NCI-H128 (cell line): ENCODE measurements at regions not wholly inside any gene's neighbourhood (a gene's known extent, or its start where the extent isn't known, plus 50 kb on each side); places are given as distances from the start of the nearest gene placed in this dataset.

ENCODE experiments used
- DNase-seq: peaks from one replicate; lab custom pipeline; 2025; ENCODE audit not compliant: unreplicated experiment; lab: John Stamatoyannopoulos, UW

DNA sequence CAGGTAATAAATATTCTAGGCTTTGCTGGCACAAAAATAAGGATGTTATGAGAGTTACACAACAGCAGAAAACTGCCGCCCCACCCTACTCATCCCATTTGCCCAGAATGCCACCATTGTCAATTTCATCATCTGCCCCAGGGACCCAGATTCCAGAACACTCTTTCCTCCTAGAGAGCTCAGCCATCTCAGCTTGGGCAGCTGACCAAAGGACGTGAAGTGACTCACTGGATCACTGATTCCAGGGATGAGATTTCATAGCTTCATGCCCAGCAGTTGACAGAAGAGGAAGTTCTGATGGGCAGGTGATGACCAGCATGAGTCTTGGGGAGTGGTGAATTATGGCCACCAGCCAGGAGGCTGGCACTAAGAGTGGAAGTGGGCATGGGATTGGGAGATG, 450.3 kb downstream of the RMST start:
- no peak for DNase-seq

DNA sequence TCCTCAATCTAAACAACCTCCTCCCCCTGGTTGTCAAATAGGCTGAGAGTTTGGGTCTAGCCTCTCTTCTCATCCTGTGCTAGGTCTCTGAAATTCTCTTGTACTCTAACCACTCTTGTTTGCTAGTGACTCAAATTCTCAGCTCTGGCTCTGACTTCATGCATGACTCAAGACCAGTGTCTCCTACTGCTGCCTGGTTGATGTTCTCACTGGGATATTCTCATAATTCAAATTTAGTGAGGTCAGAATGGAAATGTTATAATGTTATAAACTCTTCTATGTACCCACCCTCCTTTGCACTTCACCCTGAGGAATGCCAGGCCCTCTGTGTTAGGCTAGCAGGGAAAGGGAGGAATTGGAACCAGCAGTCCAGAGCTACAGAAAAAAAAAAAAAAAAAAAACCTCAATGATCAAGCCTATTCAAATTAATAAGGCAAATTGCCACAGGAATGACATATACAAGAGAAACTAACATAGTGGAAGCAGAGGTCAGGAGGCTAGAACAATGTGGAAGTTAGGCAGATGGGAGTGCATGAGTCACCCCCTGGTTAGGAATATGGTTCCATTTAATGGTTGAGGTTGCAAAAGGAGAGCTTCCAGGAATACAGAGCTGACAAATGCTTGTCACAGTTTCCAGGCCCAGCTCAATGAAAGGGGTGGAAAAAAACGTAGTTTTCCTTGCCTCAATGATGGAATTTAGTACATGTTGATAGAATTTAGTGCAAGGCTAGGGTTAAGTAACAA, 459.5 kb downstream of the RMST start:
- DNase-seq = no peak

DNA sequence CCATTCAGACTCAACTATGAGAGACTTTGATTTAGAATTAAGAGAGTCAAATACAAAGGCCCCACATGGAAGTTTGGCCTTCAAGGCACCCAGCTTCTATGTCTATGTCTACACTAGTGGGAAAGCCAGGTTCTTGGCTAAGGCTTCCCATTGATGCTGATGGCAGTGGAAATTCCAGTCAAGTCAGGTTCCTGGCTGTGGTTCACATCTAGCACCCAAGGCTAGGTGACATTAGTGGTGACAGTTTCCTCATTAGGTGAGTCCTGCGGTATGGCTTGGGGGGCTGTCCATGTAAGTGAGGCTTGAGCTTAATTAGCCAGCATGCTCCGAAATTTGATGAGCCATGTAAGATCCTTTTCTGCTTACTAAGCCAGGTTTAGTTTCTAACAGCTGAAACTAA, 460.9 kb downstream of the RMST start:
- no peak for DNase-seq

DNA sequence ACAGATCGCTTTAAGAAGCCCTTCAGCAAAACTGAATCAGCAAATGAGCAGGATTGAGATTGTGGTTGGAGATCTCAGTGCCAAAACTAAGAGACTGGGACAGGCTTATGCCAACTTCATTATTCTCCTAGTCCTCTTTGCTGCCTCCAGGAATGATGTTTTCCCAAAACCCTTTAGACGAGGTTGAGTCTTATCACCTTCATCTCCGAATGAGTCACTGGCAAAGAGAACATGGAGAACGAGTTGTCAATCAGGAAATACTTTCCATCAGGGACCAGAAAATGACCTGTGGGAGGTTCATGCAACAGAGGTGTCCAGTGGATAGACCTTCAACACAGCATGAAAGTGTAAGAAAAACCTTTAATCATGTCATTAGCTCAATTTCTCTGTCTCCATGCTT, 461.5 kb downstream of the RMST start:
- no peak for DNase-seq

DNA sequence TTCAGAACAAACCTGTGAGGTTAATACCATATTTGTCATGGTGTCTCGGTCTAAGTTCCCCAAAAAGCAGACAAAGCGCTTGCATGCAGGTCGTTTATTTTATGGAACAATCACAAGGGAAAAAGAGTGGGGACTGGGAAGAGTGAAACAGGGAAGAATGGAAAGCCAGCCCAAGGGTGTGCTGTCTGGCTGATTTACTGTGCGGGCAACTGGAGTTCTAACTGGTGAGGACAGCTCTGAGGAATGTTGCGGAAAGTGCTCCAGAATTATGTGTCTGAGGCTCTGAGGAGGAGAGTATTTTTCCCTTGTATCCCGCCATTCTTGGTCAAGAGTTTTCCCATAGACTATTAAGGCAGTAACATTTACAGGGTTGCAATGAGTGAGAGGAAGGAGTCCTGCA, 465.4 kb downstream of the RMST start:
- DNase-seq = no peak

DNA sequence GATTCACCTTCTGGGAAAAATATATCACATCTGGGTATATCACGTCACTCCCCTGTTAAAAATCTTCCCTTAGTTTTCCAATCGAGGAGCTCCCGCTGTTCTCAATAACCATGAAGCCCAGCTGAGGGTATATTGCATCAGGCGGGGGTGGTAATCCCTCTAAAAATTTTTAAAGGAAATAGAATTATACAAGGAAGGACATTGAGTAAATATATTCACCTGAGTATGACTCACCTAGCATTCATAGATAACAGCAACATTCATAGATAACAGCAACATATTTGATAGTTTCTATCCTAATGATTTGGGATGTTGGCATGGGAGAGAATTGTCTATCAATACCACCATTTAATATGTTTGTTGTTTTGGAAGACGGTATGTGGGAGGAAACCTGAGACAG, 473.6 kb downstream of the RMST start:
- no peak for DNase-seq

DNA sequence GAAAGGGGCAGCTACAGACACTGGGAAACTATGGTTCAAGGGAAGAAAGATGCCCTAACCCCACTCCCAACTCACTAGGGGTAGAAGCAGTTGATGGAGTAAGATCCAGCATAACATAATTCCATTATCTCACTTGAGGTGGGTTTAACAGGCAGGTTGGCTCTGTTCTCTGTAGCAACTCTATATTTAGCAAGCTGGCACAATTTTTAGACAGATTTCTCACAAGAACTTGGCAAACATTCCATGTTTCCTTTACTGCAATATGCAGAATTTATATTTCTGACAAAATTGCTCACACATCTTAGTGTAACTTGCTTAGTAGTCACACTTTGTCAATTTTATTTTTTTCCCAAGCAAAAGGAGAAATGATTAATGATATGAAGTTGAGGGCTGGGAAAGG, 475.4 kb downstream of the RMST start:
- DNase-seq = no peak

DNA sequence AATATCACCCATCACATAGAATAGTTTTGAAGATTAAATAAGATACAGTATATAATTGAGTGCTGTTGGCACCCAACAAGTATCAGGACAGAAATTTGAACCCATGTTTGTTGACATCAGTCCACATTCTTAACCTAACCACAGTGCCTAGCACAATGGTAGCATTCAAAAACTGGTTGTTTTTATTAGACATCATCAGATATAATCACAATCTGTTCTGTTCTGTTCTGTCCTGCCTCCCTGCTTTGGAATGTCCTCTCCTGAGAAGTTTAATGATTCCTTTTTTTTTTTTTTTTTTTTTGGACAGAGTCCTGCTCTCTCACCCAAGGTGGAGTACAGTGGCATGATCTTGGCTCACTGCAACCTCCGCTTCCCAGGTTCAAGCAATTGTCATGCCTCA, 476.6 kb downstream of the RMST start:
- DNase-seq = no peak

DNA sequence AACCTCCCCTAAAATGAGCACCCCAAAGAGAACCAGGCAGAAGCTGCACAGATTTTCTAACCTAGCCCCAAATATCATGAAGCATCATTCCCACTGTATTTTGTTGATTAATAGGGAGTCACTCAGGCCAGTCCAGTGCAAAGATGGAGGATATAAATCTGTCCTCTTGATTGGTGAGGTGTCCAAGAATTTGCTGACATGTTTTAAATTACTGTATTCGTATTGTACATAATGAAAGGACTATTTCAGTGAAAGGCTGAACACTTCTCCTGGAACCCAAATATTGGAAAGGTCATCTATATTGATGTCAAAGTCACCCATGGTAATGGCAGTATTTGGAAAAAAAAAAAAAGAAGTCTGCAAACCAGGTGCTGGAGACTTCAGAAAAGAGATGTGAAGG, 477.5 kb downstream of the RMST start:
- DNase-seq = no peak

DNA sequence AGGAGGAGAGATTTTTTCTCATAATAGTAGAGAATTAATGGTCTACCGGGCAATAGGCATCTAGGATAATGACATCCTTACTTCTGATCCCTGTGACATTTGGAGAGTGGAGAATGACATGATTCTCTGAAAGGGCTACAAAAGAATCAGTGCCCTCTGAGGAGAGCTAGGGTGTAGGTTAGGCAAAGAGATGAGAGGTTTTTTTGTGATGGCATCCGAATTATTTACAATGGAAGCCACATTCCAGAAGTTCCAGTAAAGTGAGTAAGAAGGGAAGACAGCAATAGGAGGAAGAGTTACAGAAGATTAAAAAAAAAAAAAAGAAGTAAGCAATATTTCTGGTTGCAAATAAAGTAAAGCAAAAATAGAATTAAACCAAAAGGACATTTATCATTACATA, 478.0 kb downstream of the RMST start:
- DNase-seq = no peak

DNA sequence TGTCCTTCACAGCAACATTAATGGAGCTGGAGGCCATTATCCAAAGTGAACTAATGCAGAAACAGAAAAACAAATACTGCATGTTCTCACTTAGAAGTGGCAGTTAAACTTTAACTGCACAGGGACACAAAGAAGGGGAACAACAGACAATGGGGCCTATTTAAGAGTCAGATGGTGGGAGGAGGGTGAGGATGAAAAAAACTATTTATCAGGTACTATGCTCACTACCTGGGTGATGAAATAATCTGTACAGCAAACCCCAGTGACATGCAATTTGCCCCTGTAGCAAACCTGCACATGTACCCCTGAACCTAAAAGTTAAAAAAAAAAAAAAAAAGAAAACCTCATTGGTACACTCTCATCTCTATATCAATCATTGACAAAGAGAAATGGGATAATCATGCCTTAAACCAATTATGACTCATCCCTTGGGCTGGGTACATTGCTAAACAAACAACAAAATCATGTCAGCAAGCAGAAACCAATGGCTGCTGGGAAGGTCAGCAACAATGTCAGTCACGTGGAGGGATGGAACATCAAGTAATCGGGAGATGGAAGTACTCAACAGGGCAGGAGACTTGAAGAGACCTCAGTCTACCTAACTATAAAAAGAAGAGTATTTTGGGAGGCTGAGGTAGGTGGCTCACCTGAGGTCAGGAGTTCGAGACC, 479.2 kb downstream of the RMST start:
- DNase-seq = no peak

DNA sequence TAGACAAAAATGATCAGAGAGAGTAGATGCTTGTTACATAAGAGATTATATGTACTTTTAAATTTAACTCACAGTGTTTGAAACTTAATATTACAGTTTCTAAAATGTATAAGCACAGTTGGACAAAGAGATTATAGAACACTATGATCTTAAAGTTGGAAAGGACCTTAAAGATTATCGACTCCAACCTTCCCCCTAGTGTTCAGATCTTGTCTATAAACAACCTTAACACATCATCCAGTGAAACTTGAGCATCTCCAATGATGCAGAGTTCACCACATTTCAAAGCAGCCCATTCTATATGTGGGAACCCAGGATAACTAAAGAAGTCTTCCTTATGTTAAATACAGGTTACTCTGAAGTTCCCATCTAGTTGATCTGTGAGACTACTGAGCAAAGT, 480.8 kb downstream of the RMST start:
- DNase-seq = no peak

DNA sequence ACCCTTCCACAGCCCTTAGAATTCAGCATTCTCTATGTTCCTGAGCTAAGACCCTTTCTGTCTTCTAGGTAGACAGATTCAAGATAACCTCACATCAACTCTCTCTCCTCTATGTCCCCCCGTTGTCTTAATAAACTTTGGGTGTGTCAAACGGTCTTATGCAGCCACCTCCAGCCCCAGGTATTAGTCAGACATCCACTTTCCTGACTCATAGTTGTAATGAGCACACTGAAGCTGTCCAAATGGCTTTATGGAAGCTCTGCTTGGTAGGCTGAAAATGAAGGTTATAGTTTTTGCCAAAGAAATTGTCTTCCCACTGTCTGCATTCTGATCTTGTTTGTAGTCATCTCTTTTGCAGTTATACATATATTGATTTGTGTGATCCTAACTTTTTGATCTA, 482.0 kb downstream of the RMST start:
- DNase-seq = no peak

DNA sequence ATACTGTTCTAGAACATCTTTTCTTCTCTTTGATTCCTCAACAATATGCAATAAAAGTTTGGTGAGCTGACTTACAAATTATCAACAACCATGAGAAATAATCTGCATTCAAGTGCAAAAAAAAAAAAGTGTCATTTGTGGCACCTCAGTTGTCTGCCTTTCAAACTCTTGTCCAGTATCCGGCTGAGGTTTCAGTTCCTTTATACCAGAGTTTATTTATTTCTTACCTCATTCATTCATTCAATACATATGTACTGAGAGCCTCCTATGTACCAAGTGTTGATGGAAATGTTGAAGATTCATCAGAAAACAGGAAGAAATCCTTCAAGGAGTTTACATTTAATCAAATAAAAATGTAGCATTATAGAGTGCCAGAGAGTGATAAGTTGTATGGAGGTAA, 484.1 kb downstream of the RMST start:
- no peak for DNase-seq

DNA sequence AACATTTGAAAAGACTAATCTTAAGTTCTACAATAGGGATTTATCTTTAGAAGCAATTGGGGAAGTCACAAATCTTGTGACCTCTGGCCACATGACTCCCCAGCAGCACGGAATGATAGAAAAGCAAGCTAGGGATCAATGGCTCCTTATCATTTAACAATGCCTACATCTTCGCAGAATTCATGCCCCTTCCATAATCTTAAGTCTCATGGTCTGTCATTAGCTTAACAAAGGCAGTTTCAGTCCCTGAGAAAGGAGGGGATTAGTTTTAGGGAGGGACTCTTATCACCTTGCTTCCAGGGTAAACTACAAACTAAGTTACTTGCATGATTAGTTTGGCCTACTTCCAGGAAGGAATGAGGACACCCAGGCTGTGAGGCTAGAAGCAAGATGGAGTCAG, 486.0 kb downstream of the RMST start:
- DNase-seq = no peak

DNA sequence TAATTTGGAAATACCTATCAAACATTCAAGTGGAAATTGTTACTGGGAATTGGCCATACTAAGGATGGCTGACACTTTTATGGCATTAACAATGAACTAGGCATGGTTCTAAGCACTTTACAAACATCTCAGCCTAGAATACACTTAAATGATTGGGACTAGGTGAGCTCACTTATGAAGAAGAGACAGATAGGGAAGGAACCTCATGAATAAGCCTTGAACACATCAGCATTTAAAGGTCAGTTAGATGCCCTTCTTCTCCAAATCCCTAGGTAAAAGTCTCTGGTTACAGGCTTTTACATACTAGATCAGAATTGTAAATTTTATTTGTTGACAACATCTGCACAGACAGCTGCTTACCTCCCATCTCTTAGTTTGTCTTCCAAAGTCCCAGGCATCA, 488.6 kb downstream of the RMST start:
- DNase-seq = no peak

DNA sequence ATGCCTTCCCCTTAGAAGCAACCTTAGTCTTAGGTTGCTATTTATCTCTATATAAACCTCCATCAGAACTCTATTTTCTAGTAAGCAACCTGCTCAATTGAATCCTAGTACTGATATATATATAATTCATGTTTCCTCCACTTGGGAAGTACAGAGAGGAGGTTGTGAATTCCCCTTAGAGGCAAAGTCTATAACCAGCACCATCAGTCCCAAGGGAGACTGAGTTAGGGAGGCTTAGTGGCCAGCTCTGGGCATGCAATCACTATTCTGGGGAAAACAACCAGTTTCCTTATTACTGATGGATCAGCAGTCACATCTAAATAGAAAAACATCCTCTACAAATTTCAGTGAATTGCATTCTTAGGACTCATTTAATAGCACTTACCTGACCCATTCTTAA, 489.1 kb downstream of the RMST start:
- no peak for DNase-seq

DNA sequence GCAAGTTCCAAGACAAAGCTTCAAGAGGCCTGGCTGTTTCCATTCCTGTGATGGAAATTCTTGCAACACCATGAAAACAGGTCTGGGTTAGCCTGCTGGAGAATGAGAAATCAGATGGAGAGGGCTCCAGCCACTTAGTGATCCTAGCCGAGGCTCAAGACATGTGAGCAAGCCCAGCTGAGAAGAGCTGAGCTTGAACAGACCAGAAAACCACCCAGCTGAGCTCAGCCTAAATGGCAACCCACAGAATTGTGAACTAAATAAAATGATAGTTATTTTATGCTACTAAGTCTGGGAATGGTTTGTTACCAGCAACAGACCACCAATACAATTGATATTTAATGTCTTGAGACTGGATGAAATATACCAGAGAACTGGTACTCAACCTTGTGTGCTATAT, 494.5 kb downstream of the RMST start:
- no peak for DNase-seq

DNA sequence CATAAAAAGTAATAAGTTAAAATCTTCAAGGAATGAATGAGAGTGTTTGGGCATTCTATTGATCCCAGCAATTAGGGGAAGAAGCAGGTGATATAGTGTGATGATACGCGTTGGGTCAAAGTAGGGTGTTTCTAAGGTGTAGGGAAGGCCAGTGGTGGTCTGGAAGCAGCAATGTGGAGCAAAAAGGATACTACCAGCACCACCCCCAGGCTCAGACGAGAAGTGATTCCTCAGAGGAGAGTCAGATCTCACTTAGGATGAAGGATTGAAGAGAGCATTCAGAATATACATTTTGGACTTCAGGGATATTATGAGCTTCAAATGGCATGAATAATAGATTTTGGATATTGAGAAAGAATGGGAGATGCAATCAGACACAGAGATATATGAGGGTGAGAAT, 497.6 kb downstream of the RMST start:
- DNase-seq = no peak

DNA sequence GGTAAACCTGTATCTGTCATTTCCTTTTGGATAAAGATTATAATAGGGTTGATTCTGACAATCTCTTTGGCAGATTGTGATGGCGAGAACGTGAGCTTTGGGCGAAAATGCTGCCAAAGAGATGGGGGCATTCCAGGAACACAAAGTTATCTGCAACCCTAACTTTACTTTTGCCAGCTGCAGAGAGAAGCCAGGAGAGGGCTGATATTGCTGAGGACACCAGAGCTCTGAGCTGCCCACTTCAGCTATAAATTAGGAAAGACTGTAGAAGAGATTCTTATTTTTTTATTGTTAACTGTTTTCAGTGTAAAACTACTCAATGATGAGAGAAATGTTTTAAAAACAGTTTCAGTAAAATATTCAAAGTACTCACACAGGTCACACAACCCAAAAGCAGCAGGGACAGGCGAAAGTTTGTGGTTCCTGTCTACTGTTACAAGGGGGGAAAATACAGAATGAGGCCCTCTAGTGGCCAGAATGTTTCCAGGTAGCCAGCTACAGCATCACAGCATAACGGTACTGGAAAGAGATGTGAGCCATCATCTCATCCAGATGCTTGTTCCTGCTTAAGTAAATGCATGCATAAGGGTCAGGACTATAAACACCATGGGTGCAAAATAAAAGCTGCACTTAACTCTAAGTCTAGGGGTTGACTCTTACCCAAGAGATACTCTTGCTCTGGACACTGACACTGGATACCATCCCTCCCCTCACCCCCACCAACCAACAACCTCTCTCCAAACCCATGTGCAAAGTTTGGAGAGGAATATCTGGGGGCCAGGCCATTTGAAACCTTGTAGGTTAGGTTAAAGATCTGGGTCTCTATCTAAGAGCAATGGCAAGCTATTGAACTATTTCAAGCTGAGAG, 498.4 kb downstream of the RMST start:
- no peak for DNase-seq

DNA sequence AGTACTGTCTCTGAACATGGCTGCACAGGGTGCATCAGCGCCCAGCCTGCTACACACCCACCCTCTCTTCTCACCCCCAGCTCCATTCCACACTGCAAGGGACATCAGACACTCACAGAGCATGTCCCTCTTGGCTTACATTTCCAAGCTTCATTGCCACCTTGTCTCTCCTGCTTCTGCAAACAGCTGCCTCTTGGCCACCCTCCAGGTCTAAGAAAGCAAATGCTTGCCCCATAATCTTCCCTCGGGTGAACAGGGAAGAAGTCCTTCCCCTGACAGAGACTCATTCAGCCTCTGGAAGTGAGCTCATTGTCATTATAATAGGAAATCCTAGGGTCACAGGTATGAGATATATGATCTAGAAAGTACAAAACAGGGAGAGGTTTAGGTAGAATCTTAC, 505.2 kb downstream of the RMST start:
- no peak for DNase-seq

DNA sequence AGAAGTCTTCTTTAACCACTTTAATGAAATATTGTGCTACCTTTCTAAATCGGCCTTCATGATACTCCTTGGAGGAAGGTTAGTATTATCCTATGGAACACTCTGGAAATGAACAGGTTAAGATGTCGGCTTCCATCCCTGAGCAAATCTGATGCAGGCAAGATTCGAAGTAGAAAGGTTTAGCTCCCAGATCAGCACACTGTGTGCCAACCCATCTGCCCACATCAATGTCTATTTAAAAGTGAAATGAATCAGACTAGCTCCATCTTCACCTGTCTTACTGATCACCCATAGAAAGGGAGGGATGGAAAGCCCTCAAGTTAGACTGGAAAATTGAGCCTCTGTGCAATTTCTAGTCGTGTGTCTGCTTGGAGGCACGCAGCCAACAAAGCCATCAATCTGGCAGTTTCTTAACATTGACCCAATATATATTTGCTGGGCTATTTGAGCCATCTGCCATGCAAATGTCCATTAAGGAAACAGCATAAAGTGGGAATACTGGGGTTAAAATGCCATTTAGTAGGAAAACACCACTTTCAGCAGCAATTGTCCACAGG, 506.1 kb downstream of the RMST start:
- DNase-seq = no peak
